DOHH2 (cell line): ENCODE measurements at regions not wholly inside any gene's neighbourhood (a gene's known extent, or its start where the extent isn't known, plus 50 kb on each side); places are given as distances from the start of the nearest gene placed in this dataset.

Experiments
- H3F3A ChIP-seq: fragments of 200-600 bp; sonication (generic), shearing (Covaris generic); 2 replicates; pipeline ENCODE4 v1.6.0; 2016; ENCODE audit warnings: antibody characterized with exemption, mild to moderate bottlenecking; ENCODE audit not compliant: control insufficient read depth, insufficient read depth
- H3K27ac ChIP-seq: fragments of 200-600 bp; sonication (generic); 2 replicates; pipeline ENCODE4 v1.5.1; 2014; ENCODE audit warnings: low read depth, mild to moderate bottlenecking, low read length, moderate library complexity
- H3K27me3 ChIP-seq: fragments of 200-600 bp; sonication (generic); 2 replicates; pipeline ENCODE4 v1.6.1; 2014; ENCODE audit warnings: mild to moderate bottlenecking, low read length, mixed read lengths; ENCODE audit not compliant: control insufficient read depth
- H3K36me3 ChIP-seq: fragments of 200-600 bp; sonication (generic); 2 replicates; pipeline ENCODE4 v1.6.1; 2014; ENCODE audit warnings: mild to moderate bottlenecking, low read length, moderate library complexity, mixed read lengths; ENCODE audit not compliant: control insufficient read depth
- H3K4me1 ChIP-seq: fragments of 200-600 bp; sonication (generic); 2 replicates; pipeline ENCODE4 v1.6.1; 2014; ENCODE audit warnings: mild to moderate bottlenecking, low read length, mixed read lengths; ENCODE audit not compliant: control insufficient read depth
- H3K4me2 ChIP-seq: fragments of 200-600 bp; sonication (generic); 2 replicates; pipeline ENCODE4 v1.6.0; 2014; ENCODE audit warnings: mild to moderate bottlenecking, low read length, moderate library complexity
- H3K4me3 ChIP-seq: fragments of 200-600 bp; sonication (generic); 2 replicates; pipeline ENCODE4 v1.5.1; 2014; ENCODE audit warnings: mild to moderate bottlenecking, low read length, mixed read lengths
- H3K79me2 ChIP-seq: fragments of 200-600 bp; sonication (generic); 2 replicates; pipeline ENCODE4 v1.6.1; 2014; ENCODE audit warnings: mild to moderate bottlenecking, low read length, mixed read lengths; ENCODE audit not compliant: control insufficient read depth
- H3K9me2 ChIP-seq: fragments of 200-600 bp; sonication (generic); replicated peaks from 2 replicates; pipeline ENCODE4 v1.6.1; 2014; ENCODE audit warnings: mild to moderate bottlenecking, low read length, mixed read lengths; ENCODE audit not compliant: control insufficient read depth
- H3K9me3 ChIP-seq: fragments of 200-600 bp; sonication (generic); 2 replicates; pipeline ENCODE4 v1.6.1; 2014; ENCODE audit warnings: antibody characterized with exemption, low read length, mixed read lengths; ENCODE audit not compliant: control insufficient read depth, insufficient read depth
- H4K20me1 ChIP-seq: fragments of 200-600 bp; sonication (generic); 2 replicates; pipeline ENCODE4 v1.6.0; 2014; ENCODE audit warnings: low read depth, mild to moderate bottlenecking, antibody characterized with exemption, low read length, moderate library complexity; ENCODE audit not compliant: control insufficient read depth, insufficient read depth
- EZH2phosphoT487 ChIP-seq: fragments of 200-600 bp; sonication (generic); IDR thresholded peaks from 2 replicates; pipeline ENCODE4 v1.6.1; 2017; ENCODE audit warnings: borderline replicate concordance, mild to moderate bottlenecking, antibody characterized with exemption, low read length, moderate library complexity, mixed read lengths
- TF ChIP-seq, protein P1 (sequence below): fragments of 200-600 bp; sonication (generic); IDR thresholded peaks from one replicate; pipeline ENCODE4 v1.5.1; 2014; ENCODE audit warnings: antibody characterized with exemption, mild to moderate bottlenecking, low read depth, low read length; ENCODE audit not compliant: poor library complexity, severe bottlenecking

DNA sequence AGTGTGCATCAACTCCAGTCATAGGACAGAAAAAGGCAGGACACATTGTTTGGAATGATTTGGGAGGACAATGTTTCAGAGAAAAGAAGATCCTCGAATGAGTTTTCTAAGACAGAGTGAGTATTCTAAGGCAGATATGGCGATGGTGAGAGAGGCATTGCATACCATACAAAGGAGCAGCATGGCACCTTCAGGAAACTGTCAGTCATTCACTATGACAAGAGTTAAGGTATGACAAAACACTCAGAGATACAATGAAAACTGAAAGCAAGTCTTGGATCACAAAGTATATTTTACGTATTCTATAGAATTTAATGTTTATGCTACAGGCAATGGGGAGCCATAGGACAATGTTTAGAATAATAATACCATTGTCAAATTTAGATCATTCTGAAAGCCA, 337.4 kb upstream of the LYPLAL1 start:
- Histone ChIP-seq H3K9me3 (no peaks in the 10 kb centered on the region), H3K36me3 (no peaks in the 10 kb centered on the region), H3K27ac (no peak overlapping the region), H3K4me2 (no peak overlapping the region), H3K9me2 (no peaks in the 10 kb centered on the region; the same call in 1 of the 2 replicates), H4K20me1 (no peaks in the 10 kb centered on the region), H3K4me1 (no peaks in the 10 kb centered on the region), H3K79me2 (no peaks in the 10 kb centered on the region), H3K27me3 (no peaks in the 10 kb centered on the region), H3F3A (no peaks in the 10 kb centered on the region), H3K4me3 (no peak overlapping the region)
- TF ChIP-seq EZH2phosphoT487, result no peak
- TF ChIP-seq, protein P1, sequence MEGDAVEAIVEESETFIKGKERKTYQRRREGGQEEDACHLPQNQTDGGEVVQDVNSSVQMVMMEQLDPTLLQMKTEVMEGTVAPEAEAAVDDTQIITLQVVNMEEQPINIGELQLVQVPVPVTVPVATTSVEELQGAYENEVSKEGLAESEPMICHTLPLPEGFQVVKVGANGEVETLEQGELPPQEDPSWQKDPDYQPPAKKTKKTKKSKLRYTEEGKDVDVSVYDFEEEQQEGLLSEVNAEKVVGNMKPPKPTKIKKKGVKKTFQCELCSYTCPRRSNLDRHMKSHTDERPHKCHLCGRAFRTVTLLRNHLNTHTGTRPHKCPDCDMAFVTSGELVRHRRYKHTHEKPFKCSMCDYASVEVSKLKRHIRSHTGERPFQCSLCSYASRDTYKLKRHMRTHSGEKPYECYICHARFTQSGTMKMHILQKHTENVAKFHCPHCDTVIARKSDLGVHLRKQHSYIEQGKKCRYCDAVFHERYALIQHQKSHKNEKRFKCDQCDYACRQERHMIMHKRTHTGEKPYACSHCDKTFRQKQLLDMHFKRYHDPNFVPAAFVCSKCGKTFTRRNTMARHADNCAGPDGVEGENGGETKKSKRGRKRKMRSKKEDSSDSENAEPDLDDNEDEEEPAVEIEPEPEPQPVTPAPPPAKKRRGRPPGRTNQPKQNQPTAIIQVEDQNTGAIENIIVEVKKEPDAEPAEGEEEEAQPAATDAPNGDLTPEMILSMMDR, result no peak

DNA sequence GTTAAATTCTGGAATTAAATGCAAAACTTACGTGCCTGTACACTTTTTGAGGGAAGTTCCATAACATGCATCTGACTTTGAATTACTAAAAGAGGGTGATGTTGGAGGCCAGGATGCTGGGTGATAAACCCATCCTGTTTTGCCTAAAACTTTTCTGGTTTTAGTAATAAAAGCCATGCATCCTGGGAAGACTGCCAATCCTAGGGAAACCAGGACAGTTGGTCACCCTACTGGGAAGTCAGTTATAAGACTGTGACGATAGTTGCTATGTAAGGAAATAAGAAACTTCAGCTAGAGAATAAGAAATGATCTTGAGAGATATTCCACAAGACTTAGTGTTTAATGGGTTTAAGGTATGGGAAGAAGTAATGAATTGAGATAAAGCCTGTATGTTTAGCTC, 336.6 kb upstream of the LYPLAL1 start:
- H3K36me3 ChIP-seq, result no peaks in the 10 kb centered on the region
- no peaks in the 10 kb centered on the region for H3K27me3 ChIP-seq
- no peak overlapping the region for H3K4me2 ChIP-seq
- H3K4me3 ChIP-seq, result no peak overlapping the region
- H3F3A ChIP-seq, result no peaks in the 10 kb centered on the region
- H3K4me1 ChIP-seq, result no peaks in the 10 kb centered on the region
- H3K9me2 ChIP-seq, result no peaks in the 10 kb centered on the region; the same call in 1 of the 2 replicates
- no peaks in the 10 kb centered on the region for H4K20me1 ChIP-seq
- no peak for TF ChIP-seq EZH2phosphoT487
- TF ChIP-seq, protein P1, result no peak
- H3K9me3 ChIP-seq, result no peaks in the 10 kb centered on the region
- no peaks in the 10 kb centered on the region for H3K79me2 ChIP-seq
- H3K27ac ChIP-seq, result no peak overlapping the region

DNA sequence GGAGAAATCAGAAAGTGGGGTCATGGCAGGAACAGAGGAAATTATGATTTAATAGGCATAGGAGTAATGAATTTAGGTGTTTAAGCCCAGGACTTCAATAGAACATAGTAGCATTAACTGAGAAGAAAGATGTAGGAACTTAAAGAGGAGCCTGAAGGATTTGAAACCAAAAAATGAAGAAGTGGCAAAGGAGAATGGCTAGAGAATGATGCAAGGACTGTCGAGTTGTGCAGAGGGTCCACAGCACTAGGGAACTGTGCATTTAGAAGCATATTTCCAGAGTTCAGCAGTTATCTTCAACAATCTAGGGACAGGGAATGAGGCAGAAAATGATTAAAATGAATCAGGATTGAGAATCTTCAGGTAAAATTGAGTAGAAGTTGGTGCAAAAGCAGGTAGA, 328.1 kb upstream of the LYPLAL1 start:
- Histone ChIP-seq H3K4me2 (no peak overlapping the region), H3K27ac (no peak overlapping the region), H3K9me3 (no peaks in the 10 kb centered on the region), H3K9me2 (no peaks in the 10 kb centered on the region), H3K36me3 (no peaks in the 10 kb centered on the region), H4K20me1 (no peaks in the 10 kb centered on the region), H3K4me3 (no peak overlapping the region), H3K4me1 (no peaks in the 10 kb centered on the region), H3K27me3 (no peaks in the 10 kb centered on the region), H3K79me2 (no peaks in the 10 kb centered on the region), H3F3A (no peaks in the 10 kb centered on the region)
- TF ChIP-seq EZH2phosphoT487, result no peak
- TF ChIP-seq, protein P1, result no peak

DNA sequence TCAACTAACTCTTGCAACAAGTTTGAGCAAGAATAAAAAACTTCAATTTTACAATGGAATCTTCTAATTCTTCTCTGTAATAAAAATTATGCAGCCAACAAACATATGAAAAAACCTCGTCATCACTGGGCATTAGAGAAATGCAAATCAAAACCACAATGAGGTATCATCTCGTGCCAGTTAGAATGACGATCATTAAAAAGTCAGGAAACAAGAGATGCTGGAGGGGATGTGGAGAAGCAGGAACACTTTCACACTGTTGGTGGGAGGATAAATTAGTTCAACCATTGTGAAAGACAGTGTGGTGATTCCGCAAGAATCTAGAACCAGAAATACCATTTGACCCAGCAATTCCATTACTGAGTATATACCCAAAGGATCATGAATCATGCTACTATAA, 327.5 kb upstream of the LYPLAL1 start:
- no peaks in the 10 kb centered on the region for H3K36me3 ChIP-seq
- H3K4me1 ChIP-seq, result no peaks in the 10 kb centered on the region
- TF ChIP-seq, protein P1, result no peak
- TF ChIP-seq EZH2phosphoT487, result no peak
- no peak overlapping the region for H3K4me3 ChIP-seq
- H3K27ac ChIP-seq, result no peak overlapping the region
- H3K27me3 ChIP-seq, result no peaks in the 10 kb centered on the region
- no peak overlapping the region for H3K4me2 ChIP-seq
- no peaks in the 10 kb centered on the region for H3K9me2 ChIP-seq
- H3K9me3 ChIP-seq, result no peaks in the 10 kb centered on the region
- no peaks in the 10 kb centered on the region for H4K20me1 ChIP-seq
- H3K79me2 ChIP-seq, result no peaks in the 10 kb centered on the region
- H3F3A ChIP-seq, result no peaks in the 10 kb centered on the region
